ENCODE measurements at regions not wholly inside any gene's neighbourhood (a gene's known extent, or its start where the extent isn't known, plus 50 kb on each side); places are given as distances from the start of the nearest gene placed in this dataset.

- TF ChIP-seq CTCF (IDR thresholded peaks at IDR 0.05; ENCODE audit: low read depth, low read length): no peak
- no peak overlapping the region for H3K4me3 ChIP-seq (replicated peaks in 1 of 2; ENCODE audit: low read depth in 2 of 2, low read length in 2 of 2)
- no peak for DNase-seq (ENCODE audit: low read depth in 2 of 2)
Observed at GRCh38 chr4:1478766-1479355, 72.6 kb upstream of the NKX1-1 start.

DNA sequence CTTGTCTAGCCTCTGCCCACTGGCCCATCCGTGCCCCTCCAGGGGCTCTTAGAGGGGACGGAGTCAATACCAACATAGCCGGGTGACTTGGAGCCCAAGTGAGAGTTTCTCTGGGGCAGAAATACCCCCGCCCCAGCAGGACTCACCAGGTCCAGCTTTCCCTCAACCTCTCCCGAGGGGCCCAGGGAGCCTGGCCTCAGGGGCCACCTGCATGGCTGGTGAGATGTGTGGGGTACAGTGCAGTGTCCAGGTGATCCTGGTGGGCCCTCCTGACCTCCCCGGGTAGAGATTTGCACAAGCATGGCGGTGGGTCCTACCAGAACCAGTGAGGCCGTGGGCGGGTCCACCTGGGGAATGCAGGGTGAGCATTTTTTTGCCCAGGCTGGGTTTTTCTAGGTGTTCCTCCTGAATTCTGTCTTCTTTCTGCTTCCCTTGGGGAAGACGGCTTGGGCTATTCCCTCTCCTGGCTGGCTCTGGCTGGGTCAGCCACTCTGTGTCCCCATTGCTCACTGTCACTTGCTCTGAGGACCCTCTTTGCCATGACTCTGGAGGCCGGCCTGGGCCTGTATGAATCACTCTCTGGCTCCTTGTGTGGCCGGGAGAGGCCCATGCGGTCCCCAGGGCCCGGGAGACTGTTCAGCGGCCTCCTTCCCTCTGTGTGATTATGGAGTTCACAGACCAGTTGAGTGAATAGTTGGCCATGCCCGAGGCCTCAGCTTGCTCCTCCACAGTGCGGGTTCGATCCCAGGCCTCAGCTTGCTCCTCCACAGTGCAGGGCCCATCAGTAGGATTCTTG is 71.0 kb upstream of the NKX1-1 start:
- no peak for DNase-seq (ENCODE audit: low read depth in 2 of 2)
- H3K4me3 ChIP-seq (replicated peaks in 1 of 2; ENCODE audit: low read depth in 2 of 2, low read length in 2 of 2): no peak overlapping the region
- TF ChIP-seq CTCF (IDR thresholded peaks at IDR 0.05; ENCODE audit: low read depth, low read length): no peak

DNA sequence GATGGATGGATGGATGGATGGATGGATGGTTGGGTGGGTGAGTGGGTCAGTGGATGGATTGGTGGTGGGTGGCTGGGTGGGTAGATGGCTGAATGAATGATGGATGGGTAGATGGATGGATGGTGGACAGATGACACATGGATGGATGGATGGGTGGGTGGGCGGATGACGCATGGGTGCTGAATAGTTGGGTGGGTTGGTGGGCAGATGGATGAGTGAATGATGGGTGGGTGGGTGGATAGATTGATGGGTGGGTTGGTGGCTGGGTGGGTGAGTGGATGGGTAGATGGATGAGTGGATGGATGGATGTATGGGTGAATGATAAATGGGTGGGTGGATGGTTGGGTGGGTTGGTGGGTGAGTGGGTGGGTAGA is 69.9 kb upstream of the NKX1-1 start:
- TF ChIP-seq CTCF (IDR thresholded peaks at IDR 0.05; ENCODE audit: low read depth, low read length): no peak
- no peak overlapping the region for H3K4me3 ChIP-seq (replicated peaks in 1 of 2; ENCODE audit: low read depth in 2 of 2, low read length in 2 of 2)
- no peak for DNase-seq (ENCODE audit: low read depth in 2 of 2)

GRCh38 chr4:1475277-1476139 is 69.3 kb upstream of the NKX1-1 start:
- H3K4me3 ChIP-seq (replicated peaks in 1 of 2; ENCODE audit: low read depth in 2 of 2, low read length in 2 of 2): no peak overlapping the region
- no peak for TF ChIP-seq CTCF (IDR thresholded peaks at IDR 0.05; ENCODE audit: low read depth, low read length)
- no peak for DNase-seq (ENCODE audit: low read depth in 2 of 2)

- DNase-seq (ENCODE audit: low read depth in 2 of 2): no peak
- no peak for TF ChIP-seq CTCF (IDR thresholded peaks at IDR 0.05; ENCODE audit: low read depth, low read length)
- no peak overlapping the region for H3K4me3 ChIP-seq (replicated peaks in 1 of 2; ENCODE audit: low read depth in 2 of 2, low read length in 2 of 2)
Observed at GRCh38 chr4:1474126-1475090, 68.2 kb upstream of the NKX1-1 start.

GRCh38 chr4:1473718-1474117 is 67.5 kb upstream of the NKX1-1 start:
- H3K4me3 ChIP-seq (replicated peaks in 1 of 2; ENCODE audit: low read depth in 2 of 2, low read length in 2 of 2): no peak overlapping the region
- DNase-seq (ENCODE audit: low read depth in 2 of 2): no peak
- no peak for TF ChIP-seq CTCF (IDR thresholded peaks at IDR 0.05; ENCODE audit: low read depth, low read length)
